HepG2 (cell line): ENCODE measurements at regions not wholly inside any gene's neighbourhood (a gene's known extent, or its start where the extent isn't known, plus 50 kb on each side); places are given as distances from the start of the nearest gene placed in this dataset.

Source experiments
- EZH2 ChIP-seq: conservative IDR thresholded peaks from 2 replicates; pipeline ENCODE4 v1.6.1; 2012; ENCODE audit warnings: mild to moderate bottlenecking, low read depth, low read length, moderate library complexity
- LRRFIP1 ChIP-seq: sonication (generic); formaldehyde crosslinking; conservative IDR thresholded peaks from 2 replicates; pipeline ENCODE4 v1.4.0; 2020; ENCODE audit warnings: missing genetic modification reagents
- SRSF1 ChIP-seq: fragments of 200-400 bp; formaldehyde crosslinking; optimal IDR thresholded peaks from 2 replicates; pipeline ENCODE3; 2017; ENCODE audit warnings: mild to moderate bottlenecking, low read depth, low read length, moderate library complexity
- TBL1XR1 ChIP-seq: fragments of 150-350 bp; IDR thresholded peaks from 2 replicates; pipeline ENCODE4 v1.6.1; 2014; ENCODE audit warnings: borderline replicate concordance, low read length; ENCODE audit not compliant: partially characterized antibody
- TCF7 ChIP-seq: sonication (generic); IDR thresholded peaks from 2 replicates; pipeline ENCODE4 v1.6.1; 2016; ENCODE audit warnings: antibody characterized with exemption, low read depth
- ZC3H4 ChIP-seq: sonication (generic); formaldehyde crosslinking; IDR thresholded peaks from 2 replicates; pipeline ENCODE4 v1.4.0; 2020; ENCODE audit warnings: missing genetic modification reagents, borderline replicate concordance
- ZFP36 ChIP-seq: fragments of 150-350 bp; IDR thresholded peaks from 2 replicates; pipeline ENCODE4 v1.6.1; 2018; ENCODE audit warnings: borderline replicate concordance, low read length, low read depth; ENCODE audit not compliant: partially characterized antibody
- ZNF562 ChIP-seq: sonication (generic); formaldehyde crosslinking; IDR thresholded peaks from 2 replicates; pipeline ENCODE4 v1.8.0; 2022; ENCODE audit warnings: missing genetic modification reagents, borderline replicate concordance
- ZZZ3 ChIP-seq: sonication (generic); formaldehyde crosslinking; IDR thresholded peaks from 2 replicates; pipeline ENCODE4 v1.4.0; 2020; ENCODE audit warnings: missing genetic modification reagents, mild to moderate bottlenecking, borderline replicate concordance
- TF ChIP-seq, protein P1 (sequence below): sonication (generic); formaldehyde crosslinking; IDR thresholded peaks from 2 replicates; pipeline ENCODE4 v1.5.0; 2020; ENCODE audit warnings: mild to moderate bottlenecking, missing genetic modification reagents, moderate library complexity
- TF ChIP-seq, protein P2 (sequence below): sonication (generic); formaldehyde crosslinking; IDR thresholded peaks from 2 replicates; pipeline ENCODE4 v1.4.0; 2020; ENCODE audit warnings: missing genetic modification reagents
- TF ChIP-seq, protein P3 (sequence below): sonication (generic); formaldehyde crosslinking; IDR thresholded peaks from 2 replicates; pipeline ENCODE4 v1.4.0; 2020; ENCODE audit warnings: missing genetic modification reagents

DNA sequence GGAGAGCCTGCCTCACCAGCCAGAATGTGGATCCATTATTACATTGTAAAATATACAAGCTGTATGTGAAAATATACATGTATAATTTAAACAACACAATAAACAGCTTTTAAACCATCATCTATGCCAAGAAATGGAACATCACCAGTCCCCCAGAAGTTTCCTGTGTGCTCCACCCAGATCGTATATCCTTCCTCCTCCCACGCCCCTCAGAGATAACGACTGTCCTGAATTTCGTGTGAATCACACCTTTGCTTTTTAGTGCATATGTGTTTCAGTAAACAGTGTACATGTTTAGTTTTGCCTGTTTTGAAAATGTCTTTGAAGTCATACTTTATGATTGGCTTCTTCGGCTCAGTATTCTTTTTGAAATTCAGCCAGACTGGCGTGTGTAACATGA lies 134.6 kb upstream of the MYO10 start:
- TF ChIP-seq ZNF562 (CRISPR knock-in tag) (no peak), ZC3H4 (no peak), TBL1XR1 (no peak), SRSF1 (no peak), ZFP36 (no peak), EZH2 (no peak), ZZZ3 (CRISPR knock-in tag) (no peak), TCF7 (no peak), LRRFIP1 (no peak)
- TF ChIP-seq, protein P1, sequence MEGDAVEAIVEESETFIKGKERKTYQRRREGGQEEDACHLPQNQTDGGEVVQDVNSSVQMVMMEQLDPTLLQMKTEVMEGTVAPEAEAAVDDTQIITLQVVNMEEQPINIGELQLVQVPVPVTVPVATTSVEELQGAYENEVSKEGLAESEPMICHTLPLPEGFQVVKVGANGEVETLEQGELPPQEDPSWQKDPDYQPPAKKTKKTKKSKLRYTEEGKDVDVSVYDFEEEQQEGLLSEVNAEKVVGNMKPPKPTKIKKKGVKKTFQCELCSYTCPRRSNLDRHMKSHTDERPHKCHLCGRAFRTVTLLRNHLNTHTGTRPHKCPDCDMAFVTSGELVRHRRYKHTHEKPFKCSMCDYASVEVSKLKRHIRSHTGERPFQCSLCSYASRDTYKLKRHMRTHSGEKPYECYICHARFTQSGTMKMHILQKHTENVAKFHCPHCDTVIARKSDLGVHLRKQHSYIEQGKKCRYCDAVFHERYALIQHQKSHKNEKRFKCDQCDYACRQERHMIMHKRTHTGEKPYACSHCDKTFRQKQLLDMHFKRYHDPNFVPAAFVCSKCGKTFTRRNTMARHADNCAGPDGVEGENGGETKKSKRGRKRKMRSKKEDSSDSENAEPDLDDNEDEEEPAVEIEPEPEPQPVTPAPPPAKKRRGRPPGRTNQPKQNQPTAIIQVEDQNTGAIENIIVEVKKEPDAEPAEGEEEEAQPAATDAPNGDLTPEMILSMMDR (CRISPR knock-in tag): no peak
- TF ChIP-seq, protein P2, sequence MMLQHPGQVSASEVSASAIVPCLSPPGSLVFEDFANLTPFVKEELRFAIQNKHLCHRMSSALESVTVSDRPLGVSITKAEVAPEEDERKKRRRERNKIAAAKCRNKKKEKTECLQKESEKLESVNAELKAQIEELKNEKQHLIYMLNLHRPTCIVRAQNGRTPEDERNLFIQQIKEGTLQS (CRISPR knock-in tag): no peak
- TF ChIP-seq, protein P3, sequence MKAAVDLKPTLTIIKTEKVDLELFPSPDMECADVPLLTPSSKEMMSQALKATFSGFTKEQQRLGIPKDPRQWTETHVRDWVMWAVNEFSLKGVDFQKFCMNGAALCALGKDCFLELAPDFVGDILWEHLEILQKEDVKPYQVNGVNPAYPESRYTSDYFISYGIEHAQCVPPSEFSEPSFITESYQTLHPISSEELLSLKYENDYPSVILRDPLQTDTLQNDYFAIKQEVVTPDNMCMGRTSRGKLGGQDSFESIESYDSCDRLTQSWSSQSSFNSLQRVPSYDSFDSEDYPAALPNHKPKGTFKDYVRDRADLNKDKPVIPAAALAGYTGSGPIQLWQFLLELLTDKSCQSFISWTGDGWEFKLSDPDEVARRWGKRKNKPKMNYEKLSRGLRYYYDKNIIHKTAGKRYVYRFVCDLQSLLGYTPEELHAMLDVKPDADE (CRISPR knock-in tag): no peak
